ENCODE measurements at regions not wholly inside any gene's neighbourhood (a gene's known extent, or its start where the extent isn't known, plus 50 kb on each side); places are given as distances from the start of the nearest gene placed in this dataset.

GRCh38 chr7:15848362-15848761 lies 161.9 kb upstream of the MEOX2 start:
- H3K4me3 ChIP-seq (ENCODE audit: low read depth, low read length) = no peak overlapping the region
- no peak for TF ChIP-seq CTCF (conservative IDR thresholded peaks at IDR 0.05; ENCODE audit: low read depth, low read length)
- DNase-seq (ENCODE audit: low read depth) = no peak

GRCh38 chr7:15845868-15846267 lies 159.4 kb upstream of the MEOX2 start:
- TF ChIP-seq CTCF (conservative IDR thresholded peaks at IDR 0.05; ENCODE audit: low read depth, low read length) = no peak
- H3K4me3 ChIP-seq (ENCODE audit: low read depth, low read length) = no peak overlapping the region
- no peak for DNase-seq (ENCODE audit: low read depth)

GRCh38 chr7:15845461-15845860 lies 159.0 kb upstream of the MEOX2 start:
- no peak for DNase-seq (ENCODE audit: low read depth)
- no peak for TF ChIP-seq CTCF (conservative IDR thresholded peaks at IDR 0.05; ENCODE audit: low read depth, low read length)
- no peak overlapping the region for H3K4me3 ChIP-seq (ENCODE audit: low read depth, low read length)

- no peak for TF ChIP-seq CTCF (conservative IDR thresholded peaks at IDR 0.05; ENCODE audit: low read depth, low read length)
- H3K4me3 ChIP-seq (ENCODE audit: low read depth, low read length) = peak overlapping the region; percentile 39
- no peak for DNase-seq (ENCODE audit: low read depth)
Observed at GRCh38 chr7:15839416-15840100, 153.1 kb upstream of the MEOX2 start.

- no peak for DNase-seq (ENCODE audit: low read depth)
- H3K4me3 ChIP-seq (ENCODE audit: low read depth, low read length) = no peak overlapping the region
- no peak for TF ChIP-seq CTCF (conservative IDR thresholded peaks at IDR 0.05; ENCODE audit: low read depth, low read length)
Observed at GRCh38 chr7:15838265-15838664, 151.8 kb upstream of the MEOX2 start.

- no peak for TF ChIP-seq CTCF (conservative IDR thresholded peaks at IDR 0.05; ENCODE audit: low read depth, low read length)
- DNase-seq (ENCODE audit: low read depth) = no peak
- H3K4me3 ChIP-seq (ENCODE audit: low read depth, low read length) = no peak overlapping the region
Observed at GRCh38 chr7:15837306-15837950, 150.9 kb upstream of the MEOX2 start.

GRCh38 chr7:15836651-15837050 lies 150.2 kb upstream of the MEOX2 start:
- no peak overlapping the region for H3K4me3 ChIP-seq (ENCODE audit: low read depth, low read length)
- no peak for DNase-seq (ENCODE audit: low read depth)
- TF ChIP-seq CTCF (conservative IDR thresholded peaks at IDR 0.05; ENCODE audit: low read depth, low read length) = no peak
